Mesenchymal stem cell (in vitro differentiated cells and primary cell): ENCODE measurements at regions not wholly inside any gene's neighbourhood (a gene's known extent, or its start where the extent isn't known, plus 50 kb on each side); places are given as distances from the start of the nearest gene placed in this dataset.

Experiments used
- DNase-seq: peaks from one replicate; pipeline ENCODE4 v3.0.0-alpha.2; 2013
- H2AFZ ChIP-seq: one replicate; pipeline ENCODE4 v1.6.1; 2013; ENCODE audit warnings: low read depth, mild to moderate bottlenecking, control low read depth, inconsistent platforms, low read length, moderate library complexity
- H2AK5ac ChIP-seq: 2 replicates; pipeline ENCODE4 v1.6.1; 2013; ENCODE audit warnings: low read length, moderate library complexity, mild to moderate bottlenecking, inconsistent platforms; ENCODE audit not compliant: severe bottlenecking
- H2BK120ac ChIP-seq: one replicate; pipeline ENCODE4 v1.6.1; 2013; ENCODE audit warnings: low read depth, mild to moderate bottlenecking, inconsistent platforms, low read length, moderate library complexity
- H2BK12ac ChIP-seq, 2 experiments: one replicate each; pipeline ENCODE4 v1.6.1; 2013; ENCODE audit warnings: inconsistent platforms in 2 of 2, low read length in 2 of 2, mild to moderate bottlenecking in 2 of 2, moderate library complexity in 2 of 2, control low read depth in 1 of 2
- H2BK15ac ChIP-seq: one replicate; pipeline ENCODE4 v1.6.1; 2013; ENCODE audit warnings: mild to moderate bottlenecking, low read depth, inconsistent platforms; ENCODE audit not compliant: poor library complexity, severe bottlenecking
- H2BK5ac ChIP-seq: 2 replicates; pipeline ENCODE4 v1.6.1; 2013; ENCODE audit warnings: low read depth, mild to moderate bottlenecking, low read length, control low read depth, inconsistent platforms; ENCODE audit not compliant: poor library complexity, severe bottlenecking
- H3K14ac ChIP-seq, 2 experiments: one replicate each; pipeline ENCODE4 v1.6.1; 2013; ENCODE audit warnings: inconsistent platforms in 2 of 2, low read length in 2 of 2, control low read depth in 1 of 2, mild to moderate bottlenecking in 1 of 2, moderate library complexity in 1 of 2
- H3K18ac ChIP-seq, 2 experiments: one replicate each; pipeline ENCODE4 v1.6.1; 2013; ENCODE audit warnings: inconsistent platforms in 2 of 2, low read length in 2 of 2, control low read depth in 1 of 2, low read depth in 1 of 2, mild to moderate bottlenecking in 1 of 2
- H3K23ac ChIP-seq, 2 experiments: one replicate each; pipeline ENCODE4 v1.6.1; 2013; ENCODE audit warnings: inconsistent platforms in 2 of 2, low read length in 2 of 2, mild to moderate bottlenecking in 2 of 2, moderate library complexity in 2 of 2, control low read depth in 1 of 2
- H3K27ac ChIP-seq: 2 replicates; pipeline ENCODE4 v1.5.1; 2013; ENCODE audit warnings: mild to moderate bottlenecking, moderate library complexity, low read length, control low read depth, inconsistent platforms; ENCODE audit not compliant: poor library complexity, severe bottlenecking
- H3K27me3 ChIP-seq, 2 experiments: 2 replicates each; pipeline versions ENCODE4 v1.6.1 to v1.7.0; 2013; ENCODE audit warnings: low read length in 2 of 2, mild to moderate bottlenecking in 2 of 2, moderate library complexity in 2 of 2, control low read depth in 1 of 2, inconsistent platforms in 1 of 2; ENCODE audit not compliant: control insufficient read depth in 1 of 2, insufficient read depth in 1 of 2
- H3K36me3 ChIP-seq, 2 experiments: 2 replicates each; pipeline versions ENCODE4 v1.6.1 to v1.7.0; 2013; ENCODE audit warnings: low read length in 2 of 2, control low read depth in 1 of 2, inconsistent platforms in 1 of 2, low read depth in 1 of 2, mild to moderate bottlenecking in 1 of 2; ENCODE audit not compliant: insufficient read depth in 2 of 2, control insufficient read depth in 1 of 2
- H3K4ac ChIP-seq, 2 experiments: one replicate each; pipeline ENCODE4 v1.6.1; 2013; ENCODE audit warnings: inconsistent platforms in 2 of 2, low read length in 2 of 2, mild to moderate bottlenecking in 2 of 2, moderate library complexity in 2 of 2, control low read depth in 1 of 2, low read depth in 1 of 2
- H3K4me1 ChIP-seq: 2 replicates; pipeline ENCODE4 v1.6.1; 2013; ENCODE audit warnings: low read depth, low read length, control low read depth; ENCODE audit not compliant: control insufficient read depth, insufficient read depth
- H3K4me2 ChIP-seq: 2 replicates; pipeline ENCODE4 v1.6.1; 2013; ENCODE audit warnings: low read length, mild to moderate bottlenecking, inconsistent platforms; ENCODE audit not compliant: poor library complexity, severe bottlenecking
- H3K4me3 ChIP-seq, 2 experiments: 2 replicates each; pipeline versions ENCODE4 v1.5.1 to v1.7.0; 2013; ENCODE audit warnings: low read length in 2 of 2, mild to moderate bottlenecking in 2 of 2, control low read depth in 1 of 2, low read depth in 1 of 2; ENCODE audit not compliant: insufficient read depth in 1 of 2
- H3K79me1 ChIP-seq: replicated peaks from 2 replicates; pipeline ENCODE4 v1.6.1; 2013; ENCODE audit warnings: mild to moderate bottlenecking, control low read depth, low read length, inconsistent platforms; ENCODE audit not compliant: poor library complexity, severe bottlenecking
- H3K9ac ChIP-seq: 2 replicates; pipeline ENCODE4 v1.7.0; 2013; ENCODE audit warnings: mild to moderate bottlenecking, low read length, moderate library complexity
- H3K9me3 ChIP-seq: 2 replicates; pipeline ENCODE4 v1.7.0; 2013; ENCODE audit warnings: mild to moderate bottlenecking, low read length; ENCODE audit not compliant: control insufficient read depth
- H4K8ac ChIP-seq: one replicate; pipeline ENCODE4 v1.6.1; 2013; ENCODE audit warnings: inconsistent platforms, mild to moderate bottlenecking, low read length, moderate library complexity
- H4K91ac ChIP-seq: one replicate; pipeline ENCODE4 v1.6.1; 2013; ENCODE audit warnings: mild to moderate bottlenecking, low read length, inconsistent platforms
- WGBS: methylation state at CpG from one replicate; pipeline ENCODE4 v1.1.7; 2013; ENCODE audit warnings: mixed read lengths; 5-methylcytosine and 5-hydroxymethylcytosine counted together

DNA sequence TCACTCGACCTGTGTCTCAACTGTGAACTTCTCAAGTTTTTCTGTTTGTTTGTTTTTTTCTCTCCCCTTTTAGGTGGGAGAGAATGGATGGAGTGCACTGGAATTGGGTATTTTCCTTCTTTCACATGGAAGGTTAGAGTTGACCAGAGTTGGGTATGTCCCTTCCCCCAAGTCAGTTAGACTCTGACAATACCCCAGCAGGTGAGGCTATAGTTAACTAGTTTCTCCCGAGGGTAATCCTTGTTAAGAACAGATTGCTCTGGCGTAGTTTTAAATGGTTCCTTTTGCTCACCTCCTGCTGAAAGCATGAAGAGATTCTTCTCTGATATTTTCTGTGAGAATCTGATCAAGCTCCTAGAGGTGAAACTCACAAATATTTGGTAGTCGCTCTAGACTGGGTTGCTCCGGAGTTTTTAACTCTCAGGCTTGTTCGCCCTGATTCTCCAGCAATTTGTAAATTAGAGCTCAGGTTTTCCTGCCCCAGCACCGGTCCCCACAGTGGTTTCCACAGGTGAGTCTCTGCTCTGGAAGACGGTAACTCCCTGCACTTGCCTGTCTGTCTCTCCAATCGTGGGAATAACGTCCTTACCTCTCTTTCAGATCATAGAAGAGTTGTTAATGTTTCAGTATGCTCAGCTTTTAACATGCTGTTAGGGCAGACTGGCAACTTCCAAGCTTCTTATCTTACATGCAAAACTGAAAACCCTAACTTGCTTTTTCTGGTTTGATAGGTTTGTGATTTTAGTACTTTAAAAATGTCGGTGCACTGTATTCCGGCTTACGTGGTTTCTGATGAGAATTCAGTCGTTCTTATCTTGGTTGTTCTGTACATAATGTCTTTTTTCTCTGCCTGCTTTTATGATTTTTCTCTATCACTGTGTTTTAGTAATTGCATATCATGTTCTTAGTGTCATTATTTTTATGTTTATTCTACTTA lies 111.2 kb upstream of the HIVEP1 start:
- Histone ChIP-seq H3K18ac (no peak overlapping the region), H2BK120ac (no peak overlapping the region), H2BK5ac (no peak overlapping the region), H3K4me3 (no peak overlapping the region), H2BK15ac (no peak overlapping the region), H3K79me1 (no peaks in the 10 kb centered on the region), H3K36me3 (no peaks in the 10 kb centered on the region), H3K9me3 (no peaks in the 10 kb centered on the region), H4K8ac (no peak overlapping the region), H3K4ac (no peak overlapping the region), H3K27me3 (no peaks in the 10 kb centered on the region), H4K91ac (no peak overlapping the region), H3K27ac (no peak overlapping the region), H3K4me2 (no peak overlapping the region), H3K14ac (no peak overlapping the region), H2BK12ac (no peak overlapping the region), H3K23ac (no peak overlapping the region), H3K4me1 (no peaks in the 10 kb centered on the region), H2AK5ac (no peak overlapping the region), H2AFZ (no peak overlapping the region), H3K9ac (no peak overlapping the region)
- DNase-seq, result no peak
- WGBS, result 78% methylated on average over 8 of the region's 14 CpGs

DNA sequence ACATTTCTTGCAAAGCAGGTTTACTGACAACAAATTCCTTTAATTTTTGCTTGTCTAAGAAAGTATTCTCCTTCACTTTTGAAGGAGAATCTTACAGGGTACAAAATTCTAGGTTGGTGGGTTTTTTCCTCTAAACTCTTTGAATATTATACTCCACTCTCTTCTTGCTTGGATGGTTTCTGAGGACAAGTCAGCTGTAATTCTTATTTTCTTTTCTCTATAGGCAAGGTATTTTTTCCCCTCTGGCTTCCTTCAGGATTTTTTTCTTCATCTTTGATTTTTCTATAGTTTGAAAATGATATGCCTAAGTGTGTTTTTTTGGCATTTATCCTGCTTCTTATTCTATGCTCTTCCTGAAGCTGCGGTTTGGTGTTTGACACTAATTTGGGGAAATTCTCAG lies 112.5 kb upstream of the HIVEP1 start:
- Histone ChIP-seq H2BK120ac (no peak overlapping the region), H3K14ac (no peak overlapping the region), H3K79me1 (no peaks in the 10 kb centered on the region), H2AFZ (no peak overlapping the region), H3K4me2 (no peak overlapping the region), H3K36me3 (no peaks in the 10 kb centered on the region), H3K9ac (no peak overlapping the region), H2BK12ac (no peak overlapping the region), H3K4me1 (no peaks in the 10 kb centered on the region), H2BK5ac (no peak overlapping the region), H2AK5ac (no peak overlapping the region), H2BK15ac (no peak overlapping the region), H4K8ac (no peak overlapping the region), H3K4me3 (no peak overlapping the region), H3K18ac (no peak overlapping the region), H3K27me3 (no peaks in the 10 kb centered on the region), H3K23ac (no peak overlapping the region), H3K9me3 (no peaks in the 10 kb centered on the region), H4K91ac (no peak overlapping the region), H3K27ac (no peak overlapping the region), H3K4ac (no peak overlapping the region)
- no peak for DNase-seq
- WGBS, result 100% methylated on average over 1 of the region's 1 CpG

DNA sequence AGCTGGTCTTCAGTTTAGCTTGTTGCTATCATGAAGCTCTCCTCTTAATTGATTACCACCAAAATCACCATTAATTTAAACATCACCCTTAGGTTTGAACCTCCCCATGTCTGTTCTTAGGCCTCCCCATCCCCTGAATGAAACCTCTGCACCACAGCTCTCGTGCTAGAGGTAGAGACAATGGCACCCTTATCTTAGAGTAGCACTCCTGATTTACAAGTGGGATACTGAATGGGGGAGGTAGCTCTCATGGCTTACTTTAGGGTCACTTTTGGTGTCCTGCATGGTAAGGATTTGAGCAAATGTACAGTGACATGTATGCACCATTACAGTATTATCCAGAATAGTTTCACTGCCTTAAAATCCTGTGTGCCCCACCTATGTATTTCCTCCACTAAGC lies 115.6 kb upstream of the ADTRP start:
- DNase-seq, result no peak
- no peak overlapping the region for H2BK5ac ChIP-seq
- H3K27me3 ChIP-seq, result no peaks in the 10 kb centered on the region
- no peak overlapping the region for H4K8ac ChIP-seq
- H2AFZ ChIP-seq, result no peak overlapping the region
- no peak overlapping the region for H2BK120ac ChIP-seq
- H3K79me1 ChIP-seq, result no peaks in the 10 kb centered on the region
- no peak overlapping the region for H2AK5ac ChIP-seq
- no peak overlapping the region for H3K4me2 ChIP-seq
- H2BK15ac ChIP-seq, result no peak overlapping the region
- H3K18ac ChIP-seq, result no peak overlapping the region
- no peak overlapping the region for H4K91ac ChIP-seq
- no peak overlapping the region for H3K14ac ChIP-seq
- H3K27ac ChIP-seq, result no peak overlapping the region
- H3K9me3 ChIP-seq, result no peaks in the 10 kb centered on the region
- no peak overlapping the region for H3K23ac ChIP-seq
- no peaks in the 10 kb centered on the region for H3K4me1 ChIP-seq
- no peak overlapping the region for H2BK12ac ChIP-seq
- H3K9ac ChIP-seq, result no peak overlapping the region
- no peaks in the 10 kb centered on the region for H3K36me3 ChIP-seq
- no peak overlapping the region for H3K4me3 ChIP-seq
- no peak overlapping the region for H3K4ac ChIP-seq
- WGBS, result 100% methylated on average over 1 of the region's 1 CpG

DNA sequence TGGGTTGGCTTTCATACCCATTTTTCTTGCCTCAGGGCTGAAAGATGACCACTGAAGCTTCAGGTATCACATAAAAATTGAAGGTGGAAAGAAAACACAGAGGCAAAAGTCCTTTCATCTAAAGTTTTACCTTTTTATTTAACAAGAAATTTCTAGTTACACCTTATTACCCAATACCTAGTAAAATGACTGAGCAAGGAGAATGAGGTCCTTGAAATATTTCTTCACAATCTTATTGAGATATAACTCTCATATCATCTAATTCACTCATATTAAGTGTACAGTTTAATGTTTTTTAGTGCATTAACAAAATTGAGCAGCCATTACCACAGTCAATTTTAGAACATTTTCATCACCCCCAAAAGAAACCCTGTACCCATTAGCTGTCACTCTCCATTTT lies 112.9 kb upstream of the ADTRP start:
- Histone ChIP-seq H3K23ac (no peak overlapping the region), H4K8ac (no peak overlapping the region), H2AFZ (no peak overlapping the region), H3K9me3 (no peaks in the 10 kb centered on the region), H3K14ac (no peak overlapping the region), H2BK5ac (no peak overlapping the region), H3K18ac (no peak overlapping the region), H3K79me1 (no peaks in the 10 kb centered on the region), H3K4ac (no peak overlapping the region), H2BK12ac (no peak overlapping the region), H3K27ac (no peak overlapping the region), H3K4me2 (no peak overlapping the region), H3K4me3 (no peak overlapping the region), H3K4me1 (no peaks in the 10 kb centered on the region), H2BK15ac (no peak overlapping the region), H2BK120ac (no peak overlapping the region), H3K27me3 (no peaks in the 10 kb centered on the region), H4K91ac (no peak overlapping the region), H2AK5ac (no peak overlapping the region), H3K36me3 (no peaks in the 10 kb centered on the region), H3K9ac (no peak overlapping the region)
- no peak for DNase-seq
